ENCODE measurements at regions not wholly inside any gene's neighbourhood (a gene's known extent, or its start where the extent isn't known, plus 50 kb on each side); places are given as distances from the start of the nearest gene placed in this dataset.
A peak's percentile ranks its signal among the peaks of the same experiment; 100 is the strongest.

- H3K4me1 ChIP-seq: peaks cover 0 to 4% (median 0%) of the 10 kb centered on the region in 9 donors
- no peaks in the 10 kb centered on the region for H3K27me3 ChIP-seq
- no peaks in the 10 kb centered on the region for H3K36me3 ChIP-seq
- intact Hi-C loops (cut with DNase I): no loop called here
- H3K4me3 ChIP-seq: no peak overlapping the region
- H3K27ac ChIP-seq: no peak overlapping the region
- DNase-seq (no peak), ATAC-seq (peak in 2 of 8 donors; percentile 62 to 80)
- peaks cover 0 to 13% (median 0%) of the 10 kb centered on the region in 11 donors for H3K9me3 ChIP-seq
- 57 to 58% methylated on average over 5 of the region's 5 CpGs for WGBS, 2 donors
- TF ChIP-seq, protein P1, sequence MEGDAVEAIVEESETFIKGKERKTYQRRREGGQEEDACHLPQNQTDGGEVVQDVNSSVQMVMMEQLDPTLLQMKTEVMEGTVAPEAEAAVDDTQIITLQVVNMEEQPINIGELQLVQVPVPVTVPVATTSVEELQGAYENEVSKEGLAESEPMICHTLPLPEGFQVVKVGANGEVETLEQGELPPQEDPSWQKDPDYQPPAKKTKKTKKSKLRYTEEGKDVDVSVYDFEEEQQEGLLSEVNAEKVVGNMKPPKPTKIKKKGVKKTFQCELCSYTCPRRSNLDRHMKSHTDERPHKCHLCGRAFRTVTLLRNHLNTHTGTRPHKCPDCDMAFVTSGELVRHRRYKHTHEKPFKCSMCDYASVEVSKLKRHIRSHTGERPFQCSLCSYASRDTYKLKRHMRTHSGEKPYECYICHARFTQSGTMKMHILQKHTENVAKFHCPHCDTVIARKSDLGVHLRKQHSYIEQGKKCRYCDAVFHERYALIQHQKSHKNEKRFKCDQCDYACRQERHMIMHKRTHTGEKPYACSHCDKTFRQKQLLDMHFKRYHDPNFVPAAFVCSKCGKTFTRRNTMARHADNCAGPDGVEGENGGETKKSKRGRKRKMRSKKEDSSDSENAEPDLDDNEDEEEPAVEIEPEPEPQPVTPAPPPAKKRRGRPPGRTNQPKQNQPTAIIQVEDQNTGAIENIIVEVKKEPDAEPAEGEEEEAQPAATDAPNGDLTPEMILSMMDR (IDR thresholded peaks at IDR 0.05): no peak
Measured at GRCh38 chr4:22987870-22988269, 295.1 kb downstream of the GBA3 start.

DNA sequence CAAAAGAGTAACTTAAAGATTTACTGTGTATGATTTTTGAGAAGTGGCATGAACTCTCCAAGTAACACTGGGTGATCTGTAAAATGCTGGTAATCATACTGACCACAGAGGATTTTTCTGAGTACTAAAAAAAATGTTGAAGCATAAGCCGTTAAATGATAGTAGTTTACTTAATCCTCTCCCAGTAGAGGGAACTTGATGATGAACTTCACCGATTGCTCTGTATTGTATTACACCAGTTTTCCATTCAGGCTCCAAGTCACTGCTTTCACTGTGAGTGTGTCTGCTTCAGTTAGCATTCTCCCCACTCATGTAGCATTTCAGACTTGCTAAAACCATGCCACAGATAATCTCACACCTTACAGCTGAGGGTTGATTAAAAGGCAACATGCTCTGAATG lies 294.1 kb downstream of the GBA3 start:
- Histone ChIP-seq H3K27me3 (no peaks in the 10 kb centered on the region), H3K36me3 (no peaks in the 10 kb centered on the region), H3K27ac (no peak overlapping the region), H3K9me3 (peaks cover 0 to 18% (median 0%) of the 10 kb centered on the region in 11 donors), H3K4me1 (peaks cover 0 to 4% (median 0%) of the 10 kb centered on the region in 9 donors), H3K4me3 (no peak overlapping the region)
- DNase-seq (no peak), ATAC-seq (no peak)
- WGBS, 2 donors: 72 to 88% methylated on average over 2 of the region's 2 CpGs
- TF ChIP-seq, protein P1 (IDR thresholded peaks at IDR 0.05): no peak
- intact Hi-C loops (cut with DNase I): no loop called here

DNA sequence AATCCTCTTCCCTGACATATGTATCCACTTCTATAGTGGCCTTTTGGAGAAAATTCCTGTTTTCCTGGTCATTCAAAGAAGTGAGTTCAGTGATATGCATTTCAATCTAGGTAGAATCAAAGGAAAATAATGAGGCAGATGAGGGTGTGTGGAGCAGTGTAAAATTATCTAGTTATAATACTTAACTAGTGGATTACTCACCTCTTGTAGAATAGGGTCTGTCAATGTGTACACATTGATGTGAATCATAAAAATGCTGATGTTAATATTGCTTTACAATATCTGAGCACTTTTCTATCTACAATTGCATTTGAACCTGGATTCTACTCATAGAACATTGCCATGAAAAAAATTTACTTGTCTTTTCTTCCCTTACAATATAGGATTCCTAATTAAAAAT lies 293.5 kb downstream of the GBA3 start:
- TF ChIP-seq, protein P1 (IDR thresholded peaks at IDR 0.05): no peak
- Histone ChIP-seq H3K9me3 (peaks cover 0 to 23% (median 0%) of the 10 kb centered on the region in 11 donors), H3K27ac (no peak overlapping the region), H3K4me3 (no peak overlapping the region), H3K27me3 (no peaks in the 10 kb centered on the region), H3K4me1 (peaks cover 0 to 4% (median 0%) of the 10 kb centered on the region in 9 donors), H3K36me3 (no peaks in the 10 kb centered on the region)
- DNase-seq (no peak), ATAC-seq (no peak)
- intact Hi-C loops (cut with DNase I): no loop called here

GRCh38 chr4:22984390-22984789 lies 291.7 kb downstream of the GBA3 start:
- H3K4me3 ChIP-seq: no peak overlapping the region

More at GRCh38 chr4:22984390-22984789, 291.7 kb downstream of the GBA3 start:
- Histone ChIP-seq H3K36me3 (no peaks in the 10 kb centered on the region), H3K27me3 (no peaks in the 10 kb centered on the region), H3K27ac (no peak overlapping the region), H3K4me1 (peaks cover 0 to 4% (median 0%) of the 10 kb centered on the region in 9 donors), H3K9me3 (peaks cover 0 to 29% (median 5%) of the 10 kb centered on the region in 11 donors)
- ATAC-seq: no peak
- intact Hi-C loops (cut with DNase I): no loop called here
- TF ChIP-seq, protein P1 (IDR thresholded peaks at IDR 0.05): no peak
- 66 to 71% methylated on average over 2 of the region's 2 CpGs for WGBS, 2 donors
- no peak for DNase-seq
